BJ (cell line): ENCODE measurements at regions not wholly inside any gene's neighbourhood (a gene's known extent, or its start where the extent isn't known, plus 50 kb on each side); places are given as distances from the start of the nearest gene placed in this dataset.

Experiments used
- CTCF ChIA-PET: fragments of 350-600 bp; formaldehyde crosslinking; extraction: SDS; loops from one replicate; lab custom pipeline; 2021; ENCODE audit warnings: antibody characterized with exemption, inconsistent platforms; lab: Yijun Ruan, JAX
- POLR2A ChIA-PET: fragments of 300-600 bp; sonication (Branson Sonifier 250); formaldehyde crosslinking; extraction: SDS; loops from one replicate; lab custom pipeline; 2021; ENCODE audit warnings: antibody characterized with exemption; lab: Charles Lee
- DNase-seq: peaks from one replicate; pipeline ENCODE4 v3.0.0-alpha.2; 2011; ENCODE audit warnings: low read depth
- H3K27me3 ChIP-seq: 2 replicates; pipeline ENCODE4 v1.6.0; 2011; ENCODE audit warnings: low read length; ENCODE audit not compliant: control insufficient read depth, insufficient read depth
- H3K36me3 ChIP-seq: 2 replicates; pipeline ENCODE4 v1.5.1; 2011; ENCODE audit warnings: low read length; ENCODE audit not compliant: control insufficient read depth, insufficient read depth
- H3K4me3 ChIP-seq: 2 replicates; pipeline ENCODE4 v1.5.1; 2011; ENCODE audit warnings: low read depth, mild to moderate bottlenecking, control low read depth, low read length
- CTCF ChIP-seq: IDR thresholded peaks from 2 replicates; pipeline ENCODE4 v1.5.1; 2011; ENCODE audit warnings: low read depth, mild to moderate bottlenecking, control low read depth, inconsistent platforms, low read length, moderate library complexity; ENCODE audit not compliant: insufficient read depth

GRCh38 chr3:87788516-87788915 is 270.3 kb downstream of the CGGBP1 start:
- DNase-seq = no peak
- CTCF ChIA-PET = interaction anchor here (0.6 kb wide), 1 partner anchor 518 kb away, joined by 3 read pairs; no protein-coding TSS in a partner anchor
- no peak for TF ChIP-seq CTCF

GRCh38 chr3:87780811-87781210 is 278.0 kb downstream of the CGGBP1 start:
- H3K27me3 ChIP-seq = no peaks in the 10 kb centered on the region
- DNase-seq = no peak
- ChIA-PET POLR2A (no interaction called here), CTCF (no interaction called here)
- H3K4me3 ChIP-seq = no peak overlapping the region
- H3K36me3 ChIP-seq = no peaks in the 10 kb centered on the region
- TF ChIP-seq CTCF = no peak

More at GRCh38 chr3:87788516-87788915, 270.3 kb downstream of the CGGBP1 start:
- Histone ChIP-seq H3K4me3 (no peak overlapping the region), H3K27me3 (peaks cover 13% of the 10 kb centered on the region; the same call in 1 of the 2 replicates), H3K36me3 (no peaks in the 10 kb centered on the region)
- POLR2A ChIA-PET = no interaction called here

GRCh38 chr3:87778876-87779275 is 279.9 kb downstream of the CGGBP1 start:
- Histone ChIP-seq H3K36me3 (no peaks in the 10 kb centered on the region), H3K4me3 (no peak overlapping the region), H3K27me3 (no peaks in the 10 kb centered on the region)
- no peak for TF ChIP-seq CTCF
- ChIA-PET POLR2A (no interaction called here), CTCF (no interaction called here)
- DNase-seq = no peak

GRCh38 chr3:87771337-87772192 is 287.2 kb downstream of the CGGBP1 start:
- CTCF ChIA-PET = interaction anchor here (0.8 to 2.1 kb wide), 15 partner anchors 8 to 409 kb away, joined by 3 to 15 read pairs (median 5); no protein-coding TSS in a partner anchor
- TF ChIP-seq CTCF = peak; percentile 78
- H3K36me3 ChIP-seq = no peaks in the 10 kb centered on the region
- no peak overlapping the region for H3K4me3 ChIP-seq
- DNase-seq = no peak
- POLR2A ChIA-PET = interaction anchor here (0.5 kb wide), 1 partner anchor 409 kb away, joined by 6 read pairs; no protein-coding TSS in a partner anchor
- no peaks in the 10 kb centered on the region for H3K27me3 ChIP-seq

GRCh38 chr3:87766721-87767120 is 292.1 kb downstream of the CGGBP1 start:
- POLR2A ChIA-PET = no interaction called here

More at GRCh38 chr3:87766721-87767120, 292.1 kb downstream of the CGGBP1 start:
- H3K27me3 ChIP-seq = no peaks in the 10 kb centered on the region
- H3K4me3 ChIP-seq = no peak overlapping the region
- CTCF ChIA-PET = interaction anchor here (0.6 to 0.9 kb wide), 2 partner anchors 20 to 236 kb away, joined by 3 to 5 read pairs; no protein-coding TSS in a partner anchor
- no peak for DNase-seq
- TF ChIP-seq CTCF = no peak
- no peaks in the 10 kb centered on the region for H3K36me3 ChIP-seq
